DMS153 (cell line): ENCODE measurements at regions not wholly inside any gene's neighbourhood (a gene's known extent, or its start where the extent isn't known, plus 50 kb on each side); places are given as distances from the start of the nearest gene placed in this dataset.

Experiments
- DNase-seq: peaks from one replicate; lab custom pipeline; 2025; lab: John Stamatoyannopoulos, UW

DNA sequence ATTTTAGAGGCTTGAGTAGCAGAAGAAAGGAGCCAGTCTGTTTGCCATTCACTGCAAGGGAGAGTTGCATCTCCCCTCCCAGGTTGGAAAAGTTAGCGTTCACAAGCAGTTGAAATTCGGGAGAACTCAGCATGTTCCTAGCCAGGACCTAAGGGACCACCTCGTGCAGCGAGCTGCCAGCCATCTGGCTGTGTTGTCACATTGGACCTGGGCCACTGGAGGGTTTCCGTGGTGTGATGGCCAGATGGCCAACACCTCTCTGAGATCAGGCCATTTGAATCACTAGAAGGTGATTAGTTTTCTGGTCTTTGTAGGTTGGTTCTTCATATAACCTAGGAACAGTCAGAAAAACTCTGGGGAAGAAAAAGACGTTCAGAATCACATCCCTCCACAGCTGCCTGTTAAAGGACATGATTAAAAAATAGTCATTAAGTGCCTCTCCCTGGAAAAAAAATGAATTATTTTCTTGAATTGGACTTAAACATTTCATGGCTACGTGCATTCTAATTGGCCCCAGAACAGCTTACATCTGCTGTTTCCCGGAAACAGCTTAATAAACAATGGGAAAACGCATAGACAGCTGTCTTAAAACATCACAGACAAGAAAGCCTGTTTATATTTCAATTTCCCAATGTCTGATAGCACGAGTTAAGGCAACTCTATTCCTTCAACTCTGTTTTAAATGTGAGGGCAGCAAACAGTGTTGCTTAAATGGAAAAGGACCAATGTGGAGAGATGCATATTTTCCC, 303.9 kb downstream of the TENT4A start:
- DNase-seq, result no peak

DNA sequence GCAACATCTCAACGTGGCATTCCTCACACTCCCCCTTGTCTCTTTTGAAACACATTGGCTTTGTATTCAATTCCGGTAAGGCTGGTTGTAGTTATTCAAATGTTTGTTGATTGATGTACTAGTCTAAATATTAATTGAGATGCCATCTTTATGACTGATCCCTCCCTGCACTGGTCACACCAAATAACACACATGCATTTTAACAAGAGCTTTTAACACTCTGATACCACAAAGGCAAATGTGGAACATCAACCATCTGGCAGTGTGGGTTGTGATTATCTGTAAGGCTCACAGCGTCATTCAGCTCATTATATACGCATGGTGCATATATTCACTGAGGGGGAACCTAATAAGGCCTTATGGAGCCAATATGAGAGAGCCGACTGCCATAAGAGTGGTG, 305.0 kb downstream of the TENT4A start:
- DNase-seq, result no peak

DNA sequence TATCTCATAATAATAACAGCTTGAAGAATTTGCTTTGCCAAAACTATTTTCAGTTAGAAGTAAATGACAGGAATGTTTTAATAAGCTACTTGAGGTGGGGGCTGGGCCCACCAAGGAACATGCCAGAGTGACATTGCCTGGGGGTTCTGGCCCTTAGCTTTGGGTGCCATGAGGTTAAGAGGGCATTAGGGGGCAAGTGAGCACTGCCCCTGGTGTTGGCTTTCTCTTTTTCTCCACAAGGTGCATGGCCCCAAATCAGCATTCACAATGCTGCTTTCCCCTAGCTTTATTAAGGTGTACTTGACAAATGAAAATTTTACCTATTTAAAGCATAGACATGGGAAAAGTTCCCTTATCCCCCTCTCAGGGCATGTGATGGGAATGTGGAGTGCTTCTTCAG, 305.4 kb downstream of the TENT4A start:
- DNase-seq, result no peak

DNA sequence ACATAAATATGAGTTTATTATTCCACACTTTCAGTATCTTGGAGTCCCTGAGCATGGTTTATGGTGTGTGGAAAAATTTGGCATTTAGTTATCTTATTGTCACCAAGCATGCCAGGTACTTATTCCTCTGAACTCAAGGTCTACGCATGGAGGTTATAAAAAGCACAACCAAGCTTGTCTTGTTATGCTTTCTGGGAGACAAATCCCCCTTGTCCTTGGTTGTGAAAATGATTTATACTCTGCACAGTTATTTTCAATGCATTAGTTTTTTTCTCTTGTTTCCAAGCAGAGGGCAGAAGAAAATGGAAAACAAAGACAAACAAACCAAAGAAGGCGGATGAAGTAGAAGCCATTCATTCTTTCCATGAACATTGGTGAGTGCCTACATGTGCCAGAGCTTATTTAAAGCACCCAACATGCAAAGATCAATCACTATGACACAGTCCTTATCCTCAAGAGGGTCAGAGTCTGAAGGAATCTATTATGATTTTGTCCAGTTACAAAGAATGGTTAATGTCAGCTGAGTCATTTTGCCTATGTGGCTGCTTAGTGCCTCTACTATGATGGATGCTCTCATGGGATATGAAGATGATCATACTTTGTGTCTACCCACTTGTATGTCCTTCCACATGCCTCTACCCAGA, 323.1 kb downstream of the TENT4A start:
- DNase-seq, result no peak

DNA sequence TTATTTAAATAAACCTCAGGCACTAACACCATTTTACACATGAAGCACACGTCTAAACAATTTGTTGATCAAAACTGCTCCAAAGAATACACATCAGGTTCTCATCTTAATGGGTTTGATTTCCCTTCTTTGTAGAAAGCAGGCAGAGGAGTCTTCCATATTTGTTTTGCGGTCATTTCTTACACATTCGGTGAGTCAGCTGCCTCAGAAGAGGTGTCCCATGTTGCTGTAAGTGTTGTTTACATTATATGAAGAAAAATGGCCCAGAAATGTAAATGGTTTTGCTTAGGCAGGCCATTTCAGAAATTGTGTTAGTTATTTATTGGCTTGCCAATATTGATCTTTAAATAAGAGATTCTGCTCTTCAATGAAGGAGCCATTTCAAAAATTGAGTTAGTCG, 325.8 kb downstream of the TENT4A start:
- DNase-seq, result no peak

DNA sequence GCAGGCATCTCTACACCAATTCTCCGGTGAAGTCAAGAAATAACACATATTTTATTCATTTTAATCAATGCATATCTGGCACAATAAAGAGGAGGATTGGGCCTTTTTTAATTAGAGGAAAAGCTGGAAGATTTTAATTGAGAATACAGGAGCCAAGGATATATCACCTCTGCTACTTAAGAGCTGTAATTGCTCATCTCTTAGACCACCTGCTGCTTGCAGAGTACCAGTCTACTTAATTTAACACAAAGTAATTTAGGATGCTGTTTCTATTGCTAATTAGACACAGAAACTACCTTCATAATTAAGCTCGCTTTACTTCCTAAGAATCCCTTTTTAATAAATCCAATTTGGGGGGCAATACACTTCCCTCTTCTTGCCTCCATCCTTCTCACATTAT, 326.9 kb downstream of the TENT4A start:
- DNase-seq, result no peak

DNA sequence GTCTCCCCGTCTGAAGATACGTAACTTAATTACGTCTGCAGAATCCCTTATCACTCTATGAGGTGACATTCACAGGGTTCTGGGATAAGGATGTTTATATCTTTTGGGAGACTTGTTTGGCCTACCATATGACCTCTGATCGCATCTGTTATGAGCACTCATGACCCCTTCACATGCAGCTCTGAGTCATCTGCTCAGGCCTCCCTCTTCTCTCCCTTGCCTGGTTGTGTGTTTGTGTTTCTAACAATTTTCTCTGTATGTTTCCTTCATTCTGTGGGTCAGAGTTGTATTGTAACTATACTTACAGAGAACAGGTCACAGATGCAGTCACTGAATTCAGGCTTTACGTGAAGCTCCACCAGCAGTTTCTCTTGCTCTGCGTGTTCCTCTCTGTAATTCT, 330.6 kb downstream of the TENT4A start:
- no peak for DNase-seq

DNA sequence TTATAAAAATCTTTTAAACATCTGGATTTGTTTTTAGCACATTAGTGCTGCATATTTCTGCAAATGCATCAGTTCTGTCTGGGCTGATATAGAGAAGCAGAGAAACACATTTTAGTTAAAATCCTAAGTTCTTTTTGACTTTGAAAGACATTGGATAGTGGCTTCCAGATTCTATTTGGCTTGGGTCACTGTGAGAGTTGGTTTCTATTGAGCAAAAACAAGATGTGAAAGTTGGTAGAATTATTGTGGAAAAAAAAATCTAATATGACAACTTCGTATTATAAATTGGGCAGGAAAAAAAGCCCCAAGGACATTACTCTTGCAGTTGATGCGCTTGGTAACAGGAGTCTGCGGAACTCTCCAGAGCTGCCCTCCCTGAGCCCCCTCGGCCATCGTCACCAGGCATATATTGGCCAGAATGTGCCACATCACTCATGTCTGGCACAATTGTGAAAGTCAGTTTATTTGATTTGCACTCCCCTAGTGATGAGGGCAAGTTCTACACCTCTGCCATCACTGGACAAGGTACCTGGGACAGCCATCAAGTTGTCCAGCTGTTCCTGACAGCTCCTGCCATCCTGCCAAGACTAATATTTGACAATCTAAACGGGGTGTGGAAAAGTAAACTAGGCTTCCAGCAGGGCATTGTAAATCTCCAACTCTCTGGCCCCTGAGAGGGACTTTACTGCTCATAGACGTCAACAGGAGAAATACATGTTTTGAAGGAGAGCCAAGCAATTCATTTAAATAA, 334.5 kb downstream of the TENT4A start:
- DNase-seq, result peak; percentile 98

DNA sequence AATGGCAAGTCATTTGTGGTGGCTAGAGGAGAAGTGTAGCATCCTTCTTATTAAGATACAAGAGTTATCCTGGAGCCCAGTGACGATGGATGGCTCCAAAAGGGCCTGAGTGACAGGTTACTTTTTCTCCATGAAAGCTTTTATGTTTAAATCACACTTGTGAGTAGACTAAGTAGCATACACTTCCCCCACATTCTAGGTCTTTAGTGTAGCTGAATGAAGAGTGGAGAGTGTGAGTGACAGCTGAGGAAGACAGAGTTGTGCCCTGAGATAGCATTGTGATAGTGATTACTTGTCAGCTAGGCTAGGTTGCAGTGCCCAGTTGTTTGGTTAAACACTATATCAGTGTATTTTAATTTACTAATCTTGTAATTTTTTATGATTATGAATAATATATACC, 337.8 kb downstream of the TENT4A start:
- DNase-seq, result no peak

DNA sequence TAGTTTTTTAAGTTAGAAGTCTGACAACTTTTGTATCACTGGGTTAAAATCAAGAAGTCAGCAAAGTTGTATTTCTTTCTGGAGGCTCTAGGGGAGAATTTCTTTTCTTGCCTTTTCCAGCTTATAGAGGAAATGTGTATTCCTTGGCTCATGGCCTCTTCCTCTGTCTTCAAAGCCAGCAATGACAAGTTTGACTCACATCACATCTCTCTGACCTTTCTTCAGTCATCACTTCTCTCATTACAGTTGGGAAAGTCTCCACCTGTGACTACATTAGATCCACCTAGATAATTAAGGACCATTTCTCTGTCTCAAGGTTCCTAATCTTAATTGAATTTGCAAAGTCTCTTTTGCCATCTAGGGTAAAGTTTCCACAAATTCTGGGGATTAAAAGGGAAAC, 339.9 kb downstream of the TENT4A start:
- DNase-seq, result no peak

DNA sequence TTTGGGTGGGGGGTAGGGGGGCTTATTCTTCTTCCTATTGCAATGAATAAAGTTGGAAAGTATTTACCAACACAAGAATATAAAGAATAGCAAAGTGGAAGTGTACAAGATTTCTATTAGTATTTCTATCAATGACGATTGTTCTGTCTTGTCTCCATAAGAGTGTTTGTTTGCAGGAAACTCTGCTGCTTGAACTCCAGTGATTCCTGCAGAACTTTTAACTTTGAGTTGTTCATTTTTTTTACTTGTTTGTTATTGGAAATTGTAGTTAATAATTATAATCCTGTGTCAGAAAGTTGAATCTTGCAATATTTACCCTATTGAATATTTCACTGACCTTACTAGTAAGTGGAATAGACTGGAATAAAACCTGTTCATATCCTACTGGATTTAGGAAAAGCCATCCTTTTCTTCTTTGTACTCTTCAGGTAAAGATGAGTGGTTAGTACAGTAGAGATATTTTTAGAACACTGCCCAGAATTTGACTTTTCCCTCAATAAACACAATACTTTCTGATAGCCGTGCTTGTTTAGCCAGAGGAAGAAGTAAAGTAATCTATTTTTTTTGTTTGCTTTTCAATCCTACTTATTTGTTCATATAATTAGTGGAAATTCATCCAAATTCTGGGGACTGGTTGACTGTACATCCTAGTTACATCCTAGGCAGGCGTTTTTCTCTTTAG, 340.4 kb downstream of the TENT4A start:
- DNase-seq, result no peak

DNA sequence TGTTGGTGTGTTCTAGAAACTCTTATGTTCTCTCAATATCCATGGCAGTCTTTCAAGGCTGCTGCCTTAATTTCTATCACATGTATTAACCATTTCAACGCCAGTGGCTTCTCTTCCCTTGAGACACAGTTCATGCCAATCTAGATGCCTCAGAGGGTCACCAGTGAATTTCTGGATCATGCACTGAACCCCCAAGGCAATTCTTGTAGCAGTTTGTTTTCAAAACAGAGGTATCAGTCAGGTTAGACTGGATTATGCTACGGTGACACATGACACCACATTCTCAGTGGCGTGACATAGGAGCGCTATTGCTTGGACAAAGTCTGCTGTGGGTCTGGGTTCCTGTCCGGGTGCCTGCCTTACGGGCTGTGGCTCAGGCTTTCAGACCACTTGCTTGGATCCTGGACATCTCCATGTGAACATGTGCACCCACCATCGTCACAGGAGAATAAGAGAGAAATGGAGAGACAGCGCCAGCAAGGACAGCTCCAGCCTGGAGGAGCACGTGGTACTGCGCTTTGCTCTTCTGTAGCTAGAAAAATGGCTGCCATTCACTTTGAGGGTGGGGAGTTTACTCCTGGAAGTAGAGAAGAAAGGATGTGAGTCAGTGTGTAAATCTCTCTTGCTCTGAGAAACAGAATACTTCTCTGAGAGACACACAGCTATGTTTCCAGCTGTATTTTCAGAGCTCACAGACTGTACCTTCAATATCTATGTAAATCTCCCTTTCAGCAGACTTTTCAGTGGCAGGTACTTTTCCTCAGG, 329.3 kb upstream of the ADCY2 start:
- no peak for DNase-seq

DNA sequence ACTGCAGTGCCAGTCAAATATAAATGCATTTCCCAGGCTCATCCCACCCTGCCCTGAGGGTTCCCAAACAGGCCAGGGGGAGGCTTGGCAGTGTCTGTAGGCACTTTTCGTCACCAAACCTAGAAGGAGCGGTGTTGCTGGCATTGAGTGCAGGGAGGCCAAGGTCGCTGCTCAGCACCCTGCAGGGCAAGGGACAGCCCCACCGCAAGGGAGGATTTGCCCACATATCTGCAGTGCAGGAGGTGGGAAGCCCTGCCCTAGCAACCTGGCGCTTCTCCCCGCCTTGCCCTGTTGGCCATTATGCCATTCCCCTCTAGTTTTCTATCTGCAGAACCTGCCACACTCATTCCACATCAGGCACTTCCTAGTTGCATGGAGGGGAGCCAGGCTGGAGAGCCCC, 327.8 kb upstream of the ADCY2 start:
- no peak for DNase-seq

DNA sequence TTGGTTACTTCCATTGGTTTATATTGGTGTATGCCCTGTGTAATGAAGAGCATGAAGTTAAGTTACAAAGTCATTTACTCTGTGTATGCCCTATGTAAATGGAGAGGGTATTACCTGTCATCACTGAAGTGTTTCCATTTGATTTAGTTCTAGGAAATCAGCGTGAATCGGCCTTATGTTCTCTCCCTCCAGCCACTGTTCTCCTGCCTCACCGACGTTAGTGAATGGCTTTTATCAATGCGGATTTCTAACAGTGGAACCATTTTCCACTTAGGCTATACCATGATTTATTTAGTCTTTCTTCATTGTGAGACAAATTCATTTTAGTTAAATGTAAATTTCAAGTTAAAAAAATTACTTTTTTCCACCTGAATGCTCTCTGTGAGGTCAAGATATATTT, 327.0 kb upstream of the ADCY2 start:
- DNase-seq, result no peak

DNA sequence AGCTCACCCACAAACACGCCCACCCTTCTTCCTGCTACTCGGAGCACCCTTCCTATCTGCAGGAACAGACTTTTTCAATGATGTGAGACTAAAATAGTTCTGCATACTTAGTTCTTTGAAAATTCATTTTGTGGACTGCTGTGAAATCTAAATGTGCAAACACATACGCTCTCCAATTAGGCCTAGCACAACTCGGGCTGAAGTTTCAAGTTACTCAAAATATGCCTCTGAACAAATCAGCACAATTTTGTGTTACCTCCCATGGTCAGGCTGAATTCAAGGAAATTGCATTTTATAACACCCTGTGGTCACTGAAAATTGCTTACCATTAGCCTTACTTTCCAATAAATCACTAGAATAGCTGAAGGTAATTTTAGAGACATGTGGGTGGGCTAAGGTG, 323.8 kb upstream of the ADCY2 start:
- DNase-seq, result no peak

DNA sequence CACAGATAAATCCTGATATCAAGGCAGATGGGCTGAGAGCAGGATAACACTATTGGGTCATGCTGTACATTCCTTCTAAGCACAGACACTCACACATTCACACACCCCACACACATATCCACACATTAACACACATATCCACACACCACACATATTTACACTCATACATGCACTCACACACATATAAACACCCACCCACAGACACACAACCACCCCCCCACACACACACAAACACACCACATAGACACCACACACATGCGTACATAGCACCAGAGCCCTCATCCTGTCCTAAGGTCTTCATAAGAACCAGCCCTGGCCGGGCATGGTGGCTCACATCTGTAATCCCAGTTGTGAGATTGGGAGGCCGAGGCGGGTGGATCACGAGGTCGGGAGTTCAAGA, 322.3 kb upstream of the ADCY2 start:
- DNase-seq, result no peak

DNA sequence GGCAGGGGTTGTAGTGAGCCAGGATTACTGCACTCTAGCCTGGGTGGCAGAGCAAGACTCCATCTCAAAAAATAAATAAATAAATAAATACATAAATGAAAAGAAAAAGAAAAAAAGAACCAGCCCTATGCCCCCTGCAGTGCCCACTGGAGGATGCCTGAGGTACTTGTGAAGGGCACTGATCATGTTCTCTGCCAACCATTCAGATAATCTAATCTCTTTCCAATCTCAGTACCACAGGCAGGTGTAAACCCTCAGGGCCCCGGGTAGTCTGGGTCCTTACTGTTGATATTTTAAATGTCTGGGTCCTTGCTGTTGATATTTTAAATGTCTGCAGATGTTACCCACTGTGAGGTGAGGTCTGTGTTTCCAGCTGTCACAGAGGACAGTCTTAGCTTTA, 321.8 kb upstream of the ADCY2 start:
- DNase-seq, result no peak

DNA sequence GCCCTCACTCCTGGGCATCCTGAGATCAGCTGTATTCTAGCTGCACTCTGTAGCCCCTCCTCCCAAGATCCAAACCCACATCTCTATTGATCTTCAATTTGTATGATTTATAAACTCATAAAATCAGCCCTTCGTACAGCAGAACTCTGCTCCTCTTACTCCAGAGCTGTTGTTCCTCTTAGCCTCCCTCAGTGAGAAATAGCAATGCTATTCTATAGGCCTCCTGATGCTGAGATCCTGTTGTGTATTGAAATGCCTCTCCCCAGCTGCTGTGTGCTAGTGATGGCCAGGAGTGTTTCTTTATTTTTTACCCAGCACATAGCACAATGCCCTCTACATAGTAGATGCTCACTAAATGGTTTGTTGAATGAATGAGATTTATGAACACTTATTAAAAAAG, 320.5 kb upstream of the ADCY2 start:
- DNase-seq, result no peak

DNA sequence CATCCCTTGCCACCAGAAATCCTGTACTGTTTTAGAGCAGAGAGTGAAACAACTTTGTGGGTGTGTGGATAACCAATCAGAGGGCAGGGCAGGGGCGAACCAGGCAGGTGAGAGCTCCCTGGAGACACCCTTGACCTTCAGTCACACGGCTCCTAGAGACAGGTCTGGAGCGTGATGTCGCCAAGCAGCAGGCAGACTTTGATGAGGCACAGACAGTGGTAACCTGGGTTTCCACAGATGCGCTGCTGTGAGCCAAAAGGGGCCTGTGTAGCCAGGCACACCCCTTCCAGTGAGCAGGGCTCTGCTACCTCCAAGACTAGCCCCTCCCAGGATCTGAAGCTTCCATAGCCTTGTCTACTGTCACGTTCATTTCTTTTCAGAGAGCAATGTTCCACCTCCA, 317.8 kb upstream of the ADCY2 start:
- peak; percentile 51 for DNase-seq

DNA sequence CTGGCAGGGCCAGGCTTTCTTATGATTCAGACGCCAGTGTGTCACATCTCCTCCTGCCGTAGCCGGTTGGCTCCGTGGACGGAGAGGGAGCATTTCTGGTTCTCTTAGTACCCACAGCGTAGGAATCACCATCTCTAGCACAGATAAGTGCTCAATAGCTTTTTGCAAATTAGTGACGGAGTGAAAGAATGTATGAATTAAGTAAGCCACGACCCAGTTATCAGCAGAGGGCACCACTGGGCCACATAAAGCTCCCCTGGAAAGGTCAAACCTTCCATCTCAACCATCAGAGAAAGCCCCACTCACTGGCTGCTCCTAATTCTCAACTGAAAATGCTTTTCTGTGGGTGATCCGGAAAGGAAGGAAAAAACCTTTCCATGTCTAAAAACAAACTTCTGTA, 317.0 kb upstream of the ADCY2 start:
- peak; percentile 29 for DNase-seq

DNA sequence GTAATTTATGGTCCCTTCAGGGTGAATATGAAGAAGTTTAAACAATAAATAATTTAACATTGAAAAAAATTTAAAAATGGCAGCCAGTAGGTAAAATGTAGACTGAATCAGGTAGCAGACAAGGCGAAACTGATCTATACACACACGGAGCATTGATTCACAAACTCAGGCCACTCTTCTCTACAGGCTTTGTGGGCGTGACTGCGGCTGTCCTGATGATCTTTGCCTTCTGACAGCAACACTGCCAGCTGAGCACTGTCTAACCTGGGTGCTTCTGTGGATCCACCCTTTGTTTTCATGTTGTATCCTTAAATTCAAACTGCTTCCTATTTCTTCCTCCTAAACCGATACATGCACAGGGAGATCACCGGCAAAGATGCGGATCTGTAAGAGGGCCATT, 315.4 kb upstream of the ADCY2 start:
- peak; percentile 16 for DNase-seq

DNA sequence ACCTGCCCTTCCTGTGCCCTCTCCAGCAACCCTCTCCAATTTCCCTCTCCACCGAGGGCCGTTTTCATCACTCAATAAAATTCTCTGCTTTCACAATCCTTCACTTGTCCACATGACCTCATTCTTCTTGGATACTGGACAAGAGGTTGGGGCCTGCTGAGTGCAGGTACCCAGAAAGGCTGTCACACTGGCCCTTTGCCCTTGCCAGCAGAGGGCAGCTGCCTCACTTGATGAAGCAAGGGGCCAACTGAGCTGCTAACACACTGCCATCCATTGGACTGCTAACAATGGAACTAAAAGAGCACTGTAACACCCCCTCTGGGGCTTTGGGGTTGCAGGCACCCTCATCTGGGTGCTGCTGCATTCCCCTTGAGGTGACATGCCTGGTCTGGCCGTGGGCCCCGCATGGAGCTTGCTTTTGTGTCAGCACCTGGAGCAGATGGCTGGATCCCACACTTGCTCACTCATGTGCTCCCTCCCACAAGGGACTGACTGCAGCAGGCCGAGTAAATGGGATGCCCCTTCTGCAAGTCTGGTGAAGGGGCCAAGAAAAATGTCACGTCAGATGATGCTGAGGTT, 308.1 kb upstream of the ADCY2 start:
- no peak for DNase-seq
